GM12891 (cell line): ENCODE measurements at regions not wholly inside any gene's neighbourhood (a gene's known extent, or its start where the extent isn't known, plus 50 kb on each side); places are given as distances from the start of the nearest gene placed in this dataset.

Experiments
- PAX5 ChIP-seq: IDR thresholded peaks from 2 replicates; pipeline ENCODE4 v1.6.1; 2011; ENCODE audit warnings: low read length, moderate library complexity, mild to moderate bottlenecking; ENCODE audit not compliant: insufficient read depth, severe bottlenecking
- POLR2A ChIP-seq: IDR thresholded peaks from 2 replicates; pipeline ENCODE4 v1.6.1; 2011; ENCODE audit warnings: low read depth, low read length, control low read depth
- POLR2AphosphoS5 ChIP-seq: IDR thresholded peaks from 2 replicates; pipeline ENCODE4 v1.6.1; 2011; ENCODE audit warnings: low read depth, low read length, control low read depth
- POU2F2 ChIP-seq: IDR thresholded peaks from 2 replicates; pipeline ENCODE4 v1.6.1; 2011; ENCODE audit warnings: low read depth, mild to moderate bottlenecking, control low read depth, low read length, moderate library complexity
- SPI1 ChIP-seq: IDR thresholded peaks from 2 replicates; pipeline ENCODE4 v1.6.1; 2011; ENCODE audit warnings: low read depth, low read length, control low read depth
- TAF1 ChIP-seq: IDR thresholded peaks from 2 replicates; pipeline ENCODE4 v1.6.1; 2011; ENCODE audit warnings: low read depth, low read length, control low read depth

- TF ChIP-seq POLR2AphosphoS5, result no peak
- no peak for TF ChIP-seq POLR2A
- TF ChIP-seq PAX5, result no peak
- no peak for TF ChIP-seq TAF1
- TF ChIP-seq POU2F2, result no peak
- TF ChIP-seq SPI1, result no peak
These were observed 219.5 kb upstream of the LRTM1 start for GRCh38 chr3:55147406-55147805.
